ENCODE measurements at regions not wholly inside any gene's neighbourhood (a gene's known extent, or its start where the extent isn't known, plus 50 kb on each side); places are given as distances from the start of the nearest gene placed in this dataset.

GRCh38 chr18:5073026-5073944 lies 123.8 kb downstream of the AKAIN1 start:
- no peak overlapping the region for H3K4me2 ChIP-seq (ENCODE audit: low read length)
- H3K9ac ChIP-seq (ENCODE audit: low read length): no peak overlapping the region
- H4K20me1 ChIP-seq (ENCODE audit: insufficient read depth): no peaks in the 10 kb centered on the region
- TF ChIP-seq SMC3 (conservative IDR thresholded peaks at IDR 0.05; ENCODE audit: poor library complexity) (peak; percentile 90), EP300 (conservative IDR thresholded peaks at IDR 0.05; ENCODE audit: poor library complexity, severe bottlenecking) (no peak), RAD21 (conservative IDR thresholded peaks at IDR 0.05) (peak; percentile 90), EZH2 (IDR thresholded peaks at IDR 0.05; ENCODE audit: borderline replicate concordance, insufficient read depth, low read length, poor library complexity, severe bottlenecking) (no peak), TAF1 (IDR thresholded peaks at IDR 0.05; ENCODE audit: low read depth) (no peak), MXI1 (conservative IDR thresholded peaks at IDR 0.05; ENCODE audit: poor library complexity, severe bottlenecking) (peak; percentile 54), POLR2AphosphoS5 (IDR thresholded peaks at IDR 0.05) (no peak)
- TF ChIP-seq, protein P1, sequence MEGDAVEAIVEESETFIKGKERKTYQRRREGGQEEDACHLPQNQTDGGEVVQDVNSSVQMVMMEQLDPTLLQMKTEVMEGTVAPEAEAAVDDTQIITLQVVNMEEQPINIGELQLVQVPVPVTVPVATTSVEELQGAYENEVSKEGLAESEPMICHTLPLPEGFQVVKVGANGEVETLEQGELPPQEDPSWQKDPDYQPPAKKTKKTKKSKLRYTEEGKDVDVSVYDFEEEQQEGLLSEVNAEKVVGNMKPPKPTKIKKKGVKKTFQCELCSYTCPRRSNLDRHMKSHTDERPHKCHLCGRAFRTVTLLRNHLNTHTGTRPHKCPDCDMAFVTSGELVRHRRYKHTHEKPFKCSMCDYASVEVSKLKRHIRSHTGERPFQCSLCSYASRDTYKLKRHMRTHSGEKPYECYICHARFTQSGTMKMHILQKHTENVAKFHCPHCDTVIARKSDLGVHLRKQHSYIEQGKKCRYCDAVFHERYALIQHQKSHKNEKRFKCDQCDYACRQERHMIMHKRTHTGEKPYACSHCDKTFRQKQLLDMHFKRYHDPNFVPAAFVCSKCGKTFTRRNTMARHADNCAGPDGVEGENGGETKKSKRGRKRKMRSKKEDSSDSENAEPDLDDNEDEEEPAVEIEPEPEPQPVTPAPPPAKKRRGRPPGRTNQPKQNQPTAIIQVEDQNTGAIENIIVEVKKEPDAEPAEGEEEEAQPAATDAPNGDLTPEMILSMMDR (IDR thresholded peaks at IDR 0.05; ENCODE audit: poor library complexity, severe bottlenecking): peak; percentile 87
- TF ChIP-seq, protein P2, sequence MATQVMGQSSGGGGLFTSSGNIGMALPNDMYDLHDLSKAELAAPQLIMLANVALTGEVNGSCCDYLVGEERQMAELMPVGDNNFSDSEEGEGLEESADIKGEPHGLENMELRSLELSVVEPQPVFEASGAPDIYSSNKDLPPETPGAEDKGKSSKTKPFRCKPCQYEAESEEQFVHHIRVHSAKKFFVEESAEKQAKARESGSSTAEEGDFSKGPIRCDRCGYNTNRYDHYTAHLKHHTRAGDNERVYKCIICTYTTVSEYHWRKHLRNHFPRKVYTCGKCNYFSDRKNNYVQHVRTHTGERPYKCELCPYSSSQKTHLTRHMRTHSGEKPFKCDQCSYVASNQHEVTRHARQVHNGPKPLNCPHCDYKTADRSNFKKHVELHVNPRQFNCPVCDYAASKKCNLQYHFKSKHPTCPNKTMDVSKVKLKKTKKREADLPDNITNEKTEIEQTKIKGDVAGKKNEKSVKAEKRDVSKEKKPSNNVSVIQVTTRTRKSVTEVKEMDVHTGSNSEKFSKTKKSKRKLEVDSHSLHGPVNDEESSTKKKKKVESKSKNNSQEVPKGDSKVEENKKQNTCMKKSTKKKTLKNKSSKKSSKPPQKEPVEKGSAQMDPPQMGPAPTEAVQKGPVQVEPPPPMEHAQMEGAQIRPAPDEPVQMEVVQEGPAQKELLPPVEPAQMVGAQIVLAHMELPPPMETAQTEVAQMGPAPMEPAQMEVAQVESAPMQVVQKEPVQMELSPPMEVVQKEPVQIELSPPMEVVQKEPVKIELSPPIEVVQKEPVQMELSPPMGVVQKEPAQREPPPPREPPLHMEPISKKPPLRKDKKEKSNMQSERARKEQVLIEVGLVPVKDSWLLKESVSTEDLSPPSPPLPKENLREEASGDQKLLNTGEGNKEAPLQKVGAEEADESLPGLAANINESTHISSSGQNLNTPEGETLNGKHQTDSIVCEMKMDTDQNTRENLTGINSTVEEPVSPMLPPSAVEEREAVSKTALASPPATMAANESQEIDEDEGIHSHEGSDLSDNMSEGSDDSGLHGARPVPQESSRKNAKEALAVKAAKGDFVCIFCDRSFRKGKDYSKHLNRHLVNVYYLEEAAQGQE (IDR thresholded peaks at IDR 0.05; ENCODE audit: borderline replicate concordance): no peak
- H3K27me3 ChIP-seq (ENCODE audit: insufficient read depth, low read depth, low read length): no peaks in the 10 kb centered on the region
- no peak overlapping the region for H2AFZ ChIP-seq (ENCODE audit: low read depth, low read length)
- H3K79me2 ChIP-seq (replicated peaks; ENCODE audit: insufficient read depth, low read length): no peaks in the 10 kb centered on the region
- H3K36me3 ChIP-seq (ENCODE audit: insufficient read depth, low read length): no peaks in the 10 kb centered on the region
- H3K4me3 ChIP-seq (ENCODE audit: low read length): no peak overlapping the region
- no peaks in the 10 kb centered on the region for H3K9me3 ChIP-seq (ENCODE audit: low read length)
- no peaks in the 10 kb centered on the region for H3F3A ChIP-seq (ENCODE audit: insufficient read depth, low read length, poor library complexity, severe bottlenecking)
- no peaks in the 10 kb centered on the region for H3K9me2 ChIP-seq (ENCODE audit: insufficient read depth, low read length)
- no peak overlapping the region for H3K27ac ChIP-seq (ENCODE audit: low read length)

DNA sequence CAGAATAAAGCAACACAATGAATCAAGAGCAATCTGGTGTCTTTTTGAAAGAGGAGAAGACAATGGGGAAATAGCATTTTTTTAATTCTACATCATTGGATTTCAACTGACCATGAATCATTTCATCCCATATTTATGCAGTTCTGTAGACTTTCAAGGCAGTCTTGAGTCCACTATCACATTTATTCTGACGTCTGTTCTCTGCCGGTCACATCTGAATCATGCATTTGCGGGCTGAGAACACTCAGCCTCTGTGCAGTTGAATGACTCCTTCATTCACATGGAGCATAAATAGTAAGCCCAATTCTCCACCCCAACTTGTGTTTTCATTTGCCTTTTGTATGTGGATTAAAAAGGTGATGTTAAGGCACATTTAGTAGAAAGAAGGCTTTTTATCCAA lies 128.2 kb downstream of the AKAIN1 start:
- no peaks in the 10 kb centered on the region for H3F3A ChIP-seq (ENCODE audit: insufficient read depth, low read length, poor library complexity, severe bottlenecking)
- no peak overlapping the region for H3K27ac ChIP-seq (ENCODE audit: low read length)
- no peaks in the 10 kb centered on the region for H3K9me3 ChIP-seq (ENCODE audit: low read length)
- H2AFZ ChIP-seq (ENCODE audit: low read depth, low read length): no peak overlapping the region
- no peaks in the 10 kb centered on the region for H3K9me2 ChIP-seq (ENCODE audit: insufficient read depth, low read length)
- H3K36me3 ChIP-seq (ENCODE audit: insufficient read depth, low read length): no peaks in the 10 kb centered on the region
- H4K20me1 ChIP-seq (ENCODE audit: insufficient read depth): no peaks in the 10 kb centered on the region
- no peaks in the 10 kb centered on the region for H3K79me2 ChIP-seq (replicated peaks; ENCODE audit: insufficient read depth, low read length)
- no peak for TF ChIP-seq POLR2AphosphoS5 (IDR thresholded peaks at IDR 0.05)
- TF ChIP-seq EP300 (conservative IDR thresholded peaks at IDR 0.05; ENCODE audit: poor library complexity, severe bottlenecking): no peak
- TF ChIP-seq, protein P2 (IDR thresholded peaks at IDR 0.05; ENCODE audit: borderline replicate concordance): no peak
- no peak for TF ChIP-seq SMC3 (conservative IDR thresholded peaks at IDR 0.05; ENCODE audit: poor library complexity)
- no peak for TF ChIP-seq MXI1 (conservative IDR thresholded peaks at IDR 0.05; ENCODE audit: poor library complexity, severe bottlenecking)
- TF ChIP-seq EZH2 (IDR thresholded peaks at IDR 0.05; ENCODE audit: borderline replicate concordance, insufficient read depth, low read length, poor library complexity, severe bottlenecking): no peak
- TF ChIP-seq RAD21 (conservative IDR thresholded peaks at IDR 0.05): no peak
- no peak for TF ChIP-seq TAF1 (IDR thresholded peaks at IDR 0.05; ENCODE audit: low read depth)
- TF ChIP-seq, protein P1 (IDR thresholded peaks at IDR 0.05; ENCODE audit: poor library complexity, severe bottlenecking): no peak
- no peaks in the 10 kb centered on the region for H3K27me3 ChIP-seq (ENCODE audit: insufficient read depth, low read depth, low read length)
- H3K4me2 ChIP-seq (ENCODE audit: low read length): no peak overlapping the region
- H3K4me3 ChIP-seq (ENCODE audit: low read length): no peak overlapping the region
- H3K9ac ChIP-seq (ENCODE audit: low read length): no peak overlapping the region

All from neural cell (in vitro differentiated cells).